GM19463 (cell line): ENCODE measurements at regions not wholly inside any gene's neighbourhood (a gene's known extent, or its start where the extent isn't known, plus 50 kb on each side); places are given as distances from the start of the nearest gene placed in this dataset.

Experiments used
- ATAC-seq: cut with Tn5 transposase; IDR thresholded peaks from one replicate; pipeline ENCODE4 v1.9.1; 2021; ENCODE audit warnings: mild to moderate bottlenecking, moderate library complexity; ENCODE audit not compliant: unreplicated experiment

DNA sequence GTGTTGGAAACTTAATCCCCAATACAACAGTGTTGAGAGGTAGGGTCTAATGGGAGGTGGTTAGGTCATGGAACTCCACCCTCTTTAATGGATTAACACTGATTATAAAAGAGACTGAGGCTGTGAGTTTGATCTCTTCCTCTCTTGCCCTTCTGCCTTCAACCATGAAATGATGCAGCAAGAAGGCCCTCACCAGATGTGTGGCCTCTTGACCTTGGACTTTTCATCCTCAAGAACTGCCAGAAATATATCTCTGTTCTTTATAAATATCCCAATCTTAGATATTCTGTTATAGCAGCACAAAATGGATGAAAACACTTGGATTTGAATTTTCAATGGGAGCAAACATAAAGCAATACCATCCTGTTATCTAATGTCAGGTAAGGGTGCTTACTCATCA lies 67.6 kb downstream of the NMUR2 start:
- ATAC-seq = no peak

DNA sequence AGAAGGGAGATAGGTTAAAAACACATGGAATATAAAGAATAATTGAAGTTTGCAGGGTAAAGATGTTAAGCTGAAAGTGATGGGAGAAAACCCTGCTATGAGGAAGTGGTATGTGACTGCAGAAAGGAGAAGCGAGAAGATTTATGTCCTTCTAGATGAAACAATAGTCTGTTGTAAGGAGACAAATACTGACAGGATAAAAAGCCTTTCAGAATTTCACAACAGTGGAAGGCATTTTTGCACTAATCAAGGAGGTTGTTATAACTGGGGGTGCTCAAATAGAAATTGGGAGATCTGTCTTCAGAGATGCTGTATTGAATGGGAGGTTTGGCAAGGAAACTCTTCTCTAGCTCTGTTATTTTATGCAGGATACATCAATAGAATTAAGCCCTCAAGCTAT lies 69.6 kb downstream of the NMUR2 start:
- no peak for ATAC-seq

DNA sequence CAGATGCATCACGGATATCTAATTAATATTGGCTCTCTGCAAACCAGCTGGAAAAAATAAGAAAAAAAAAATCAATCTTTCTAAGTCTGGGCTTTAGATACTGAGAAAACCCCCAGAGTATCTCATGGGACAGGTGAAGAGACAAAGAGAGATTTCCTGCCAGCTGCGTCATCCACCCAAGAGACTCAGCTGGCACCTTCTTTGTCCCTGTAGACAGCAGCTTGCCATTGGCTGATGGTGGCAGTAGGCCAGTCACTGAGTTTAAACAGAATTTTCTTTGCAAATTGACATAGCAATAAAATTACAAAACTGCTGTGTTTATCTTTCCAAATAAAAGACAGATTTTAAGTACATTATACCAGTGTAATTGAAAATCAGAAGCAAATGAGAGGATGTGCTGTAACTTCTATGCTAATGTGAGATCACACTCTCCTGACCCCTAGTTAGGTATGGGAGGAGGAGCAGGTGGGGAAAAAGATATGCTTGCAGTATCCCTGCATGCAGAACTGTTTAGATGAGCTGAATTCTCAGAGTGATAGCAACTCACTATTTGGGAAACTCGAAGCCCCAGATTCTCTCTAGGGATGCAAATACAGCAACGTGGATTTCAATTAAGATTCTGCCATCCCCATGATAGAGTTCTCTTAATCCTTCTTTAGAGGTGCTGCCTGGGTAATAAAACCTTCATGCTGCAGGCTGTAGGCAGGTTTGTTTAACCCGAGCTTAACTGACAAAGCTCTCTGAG lies 72.2 kb downstream of the NMUR2 start:
- ATAC-seq = no peak

DNA sequence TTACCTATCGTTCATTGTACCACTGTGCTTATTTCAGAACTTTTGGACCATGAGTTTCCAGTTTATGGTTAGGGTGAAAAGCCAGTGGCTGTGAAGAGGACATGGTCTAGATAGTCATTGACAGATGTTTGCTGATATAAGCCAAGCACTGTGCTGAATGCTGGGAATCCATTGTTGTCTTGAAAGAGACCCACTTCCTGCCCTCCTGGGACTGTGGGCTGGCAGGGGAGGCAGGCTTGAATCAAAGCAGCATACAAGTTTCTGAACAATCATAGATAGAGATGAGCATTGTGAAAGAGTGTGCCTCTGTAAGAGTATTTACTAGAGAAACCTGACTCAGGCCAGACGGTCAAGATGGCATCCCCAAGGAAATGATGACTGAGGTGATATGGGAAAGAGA lies 73.4 kb downstream of the NMUR2 start:
- ATAC-seq = no peak

DNA sequence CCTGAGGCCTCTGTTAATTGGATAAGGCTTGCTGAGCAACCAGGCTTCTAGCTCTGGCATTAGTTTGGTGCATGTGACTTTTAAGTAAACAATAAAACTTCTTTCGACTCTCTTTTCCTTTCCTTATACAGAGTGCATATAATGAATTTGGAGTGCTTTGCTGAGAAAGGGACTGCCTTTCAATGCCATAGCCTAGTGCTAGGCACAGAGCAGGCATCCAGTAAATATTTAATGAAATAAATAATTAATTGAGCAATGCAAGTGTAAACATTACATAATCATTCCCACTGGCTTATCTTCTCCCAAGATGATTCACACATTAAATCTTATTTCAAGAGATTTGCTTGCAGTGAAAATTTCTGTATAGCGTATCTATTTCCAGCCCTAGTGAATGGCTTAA lies 74.1 kb downstream of the NMUR2 start:
- ATAC-seq = no peak

DNA sequence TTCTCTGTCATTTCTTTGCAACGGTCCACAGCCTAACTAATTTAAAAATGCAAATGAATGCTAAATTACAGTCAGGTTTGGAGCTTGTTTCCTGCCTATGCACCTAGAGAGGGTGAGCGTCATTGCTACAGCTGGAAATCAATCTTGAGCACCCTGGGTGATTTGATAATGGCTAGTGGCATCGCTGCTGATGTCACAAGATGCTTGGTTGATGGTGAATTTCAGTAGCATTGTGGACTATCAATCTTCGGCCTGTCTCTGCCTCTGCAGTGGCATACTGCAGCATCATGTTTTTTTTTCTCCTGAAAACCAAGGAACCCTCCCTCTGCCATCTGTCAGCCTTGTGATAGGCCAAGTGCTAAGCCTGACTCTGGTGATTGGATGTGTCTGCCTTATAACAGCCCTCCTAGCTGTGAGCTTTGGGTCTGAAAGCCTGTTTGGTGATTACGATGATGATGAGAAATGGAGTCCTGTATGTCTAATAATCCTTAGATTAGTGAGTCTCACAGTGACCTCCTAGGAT lies 75.3 kb downstream of the NMUR2 start:
- no peak for ATAC-seq

DNA sequence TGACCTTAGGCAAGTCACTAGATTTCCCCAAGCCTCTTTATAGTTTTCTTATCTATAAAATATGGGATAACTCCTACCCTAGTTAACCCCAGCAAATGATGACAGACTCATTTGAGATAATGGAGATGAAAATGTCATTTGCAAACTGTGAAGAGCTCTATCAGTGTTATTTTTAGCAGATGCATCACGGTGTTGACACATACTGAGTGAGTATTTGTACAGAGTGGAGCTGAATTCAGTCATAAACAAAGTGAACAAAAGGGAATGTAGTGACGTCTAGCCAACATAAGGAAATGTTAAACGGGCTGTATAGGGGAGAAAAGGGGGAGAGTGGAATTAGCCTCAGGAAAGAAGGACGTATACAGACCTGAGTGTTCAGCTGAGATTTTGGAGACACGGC lies 75.9 kb downstream of the NMUR2 start:
- no peak for ATAC-seq

DNA sequence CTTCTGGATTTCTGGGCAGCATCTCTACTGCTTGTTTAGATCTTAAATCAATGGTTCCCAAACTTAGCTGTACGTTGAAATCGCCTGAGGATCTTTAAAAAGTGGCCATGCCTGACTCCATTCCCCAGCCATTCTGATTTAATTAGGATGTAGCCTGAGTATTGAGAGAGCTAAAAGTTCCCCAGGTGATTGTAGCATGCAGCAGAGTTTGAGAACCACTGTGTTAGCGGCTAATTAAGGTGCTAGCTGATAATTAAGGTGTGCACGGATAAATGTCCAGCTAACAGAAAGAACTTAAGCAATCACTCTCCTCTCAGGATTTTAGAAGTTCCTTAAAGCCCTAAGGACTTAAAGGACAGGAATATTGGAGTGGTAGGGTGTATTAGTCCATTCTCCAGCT lies 89.1 kb downstream of the NMUR2 start:
- no peak for ATAC-seq

DNA sequence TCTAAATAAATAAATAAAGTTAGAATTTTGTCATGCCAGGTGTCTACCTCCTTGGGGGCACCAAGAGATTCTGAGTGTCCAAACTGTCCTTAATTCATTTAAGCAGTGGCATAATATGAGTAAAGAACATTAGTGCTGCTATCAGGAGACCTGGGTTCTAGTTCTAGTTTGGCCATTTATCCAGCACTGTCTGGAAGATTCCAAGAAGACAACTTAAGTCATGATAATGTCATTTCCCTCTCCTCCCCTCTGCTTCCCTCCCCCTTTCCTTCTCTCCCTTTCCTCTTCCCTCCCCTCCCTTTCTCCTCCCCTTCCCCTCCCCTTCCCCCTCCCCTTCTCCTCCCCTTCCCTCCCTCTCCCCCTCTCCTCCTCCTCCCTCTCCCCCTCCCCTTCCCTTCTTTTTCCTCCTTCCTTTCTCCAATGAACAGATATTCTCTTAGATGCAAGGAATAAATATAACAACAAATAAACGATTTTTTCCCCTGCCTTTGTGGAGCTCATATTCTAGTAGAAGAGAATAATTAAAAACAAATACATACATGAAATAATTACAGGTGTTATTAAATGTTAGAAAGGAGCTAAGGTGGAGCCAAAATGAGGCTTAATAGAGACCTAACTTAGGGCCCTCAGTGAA lies 90.8 kb downstream of the NMUR2 start:
- no peak for ATAC-seq

DNA sequence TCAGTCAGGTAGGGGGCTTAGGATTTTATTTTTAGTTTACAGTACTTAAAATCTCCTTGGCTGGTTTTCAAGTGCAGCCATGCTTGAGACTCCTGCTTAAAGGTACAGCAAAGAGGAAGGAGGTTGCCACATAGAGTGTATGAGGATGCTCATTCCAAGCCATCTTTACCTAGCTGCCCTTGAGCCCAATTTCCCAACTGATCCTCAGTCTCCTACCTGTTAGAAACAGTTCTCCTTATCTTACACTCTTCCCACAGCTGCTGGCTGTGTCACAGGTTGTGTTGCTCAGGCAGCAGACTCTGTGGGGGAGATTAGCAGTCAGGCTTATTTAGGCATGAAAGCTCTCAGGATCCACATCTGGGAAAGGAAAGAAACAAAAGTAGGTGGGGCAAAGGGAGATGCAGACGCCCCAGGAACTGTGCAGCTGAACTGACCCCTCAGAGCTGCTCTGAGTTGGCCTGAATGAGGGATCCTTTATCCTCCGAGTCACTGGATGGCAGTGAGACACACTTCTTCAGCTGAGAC lies 95.1 kb downstream of the NMUR2 start:
- ATAC-seq = no peak

DNA sequence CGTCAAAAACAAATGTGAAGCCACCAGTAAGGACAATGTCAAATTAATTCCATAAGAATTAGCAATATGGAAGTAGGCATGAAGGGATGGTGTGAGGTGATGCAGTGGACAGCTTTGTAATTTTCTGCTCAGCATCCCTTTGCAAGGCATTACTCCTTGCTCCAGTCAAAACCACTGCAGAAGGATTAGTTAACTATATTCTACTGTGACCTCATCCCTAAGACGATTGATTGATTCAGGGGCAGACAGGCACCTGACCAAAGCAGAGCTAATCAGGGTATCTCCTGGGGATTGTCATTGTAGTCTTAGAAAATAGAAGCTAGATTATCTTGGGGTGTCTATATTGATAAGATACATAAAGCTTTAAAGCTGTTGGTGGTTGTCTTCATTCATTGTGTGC lies 98.7 kb downstream of the NMUR2 start:
- no peak for ATAC-seq

DNA sequence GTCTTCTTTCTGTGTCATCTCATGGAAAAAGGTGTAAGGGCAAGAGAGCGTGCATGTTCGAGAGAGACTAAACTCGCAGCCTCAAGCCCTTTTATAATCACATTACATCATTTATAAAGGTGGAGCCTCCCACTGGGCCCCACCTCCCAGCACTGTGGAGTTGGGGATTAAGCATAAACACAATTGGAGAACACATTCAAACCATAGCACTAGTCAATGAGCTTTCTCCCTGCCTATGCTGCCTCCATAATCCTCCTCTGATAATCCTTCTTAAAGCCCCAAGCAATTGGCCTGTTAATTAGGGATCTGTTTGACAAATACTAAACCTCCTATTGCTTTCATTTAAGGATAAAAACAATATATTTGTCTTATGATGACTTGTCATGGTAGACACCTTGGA lies 99.6 kb downstream of the NMUR2 start:
- no peak for ATAC-seq

DNA sequence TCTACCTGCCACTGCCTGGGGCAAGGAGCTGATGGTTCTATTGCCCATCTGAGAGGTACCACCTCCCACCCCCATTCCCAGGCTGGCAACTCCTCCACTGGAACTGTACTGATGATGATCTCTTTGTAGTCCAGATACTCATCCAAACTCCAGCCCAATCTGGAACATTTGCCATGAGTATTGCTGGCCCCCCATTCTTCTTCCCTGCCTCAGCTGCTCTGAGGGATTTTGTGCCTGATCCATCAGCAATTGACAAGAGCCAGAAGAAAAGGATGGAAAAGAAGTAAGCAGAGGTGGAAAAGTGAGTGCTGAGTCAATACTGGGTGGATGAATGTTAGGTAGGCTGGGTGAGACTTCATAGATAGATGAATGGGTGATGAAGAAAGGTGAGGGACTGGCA lies 101.2 kb downstream of the NMUR2 start:
- no peak for ATAC-seq

DNA sequence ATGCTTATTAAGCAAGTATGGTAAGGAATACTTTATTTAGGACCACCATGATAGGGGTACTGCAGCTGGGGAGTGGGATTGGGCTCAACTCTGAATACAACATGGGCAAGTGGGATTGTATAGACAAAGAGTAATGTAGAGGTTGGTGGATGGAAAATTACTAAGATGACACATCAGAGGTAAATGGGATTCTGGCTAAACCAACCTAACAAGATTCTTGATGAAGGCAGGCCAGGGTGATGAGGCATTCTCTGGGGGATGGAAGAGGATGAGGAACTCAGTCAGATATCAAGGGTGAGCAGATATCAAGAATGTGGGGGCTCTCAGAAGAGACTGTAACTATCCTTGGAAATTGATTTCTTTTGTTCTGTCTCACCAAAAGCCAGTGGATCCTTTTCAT lies 107.2 kb downstream of the NMUR2 start:
- no peak for ATAC-seq

DNA sequence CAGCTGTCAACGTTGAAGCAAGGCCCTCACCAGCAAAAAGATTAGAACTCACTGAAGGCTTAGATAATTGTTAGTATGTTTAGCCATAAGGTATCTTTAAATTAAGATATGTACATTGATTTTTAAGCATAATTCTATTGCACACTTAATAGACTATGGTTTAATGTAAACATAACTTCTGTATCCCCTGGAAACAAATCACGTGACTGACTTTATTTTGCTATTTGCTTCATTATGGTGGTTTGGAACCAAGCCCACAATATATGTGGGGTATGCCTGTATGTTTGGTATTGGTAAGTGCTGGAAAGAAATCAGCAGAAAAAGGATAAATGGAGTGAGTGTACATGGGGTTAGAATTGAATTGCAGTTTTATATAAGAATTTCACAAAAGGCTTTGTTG lies 111.9 kb downstream of the NMUR2 start:
- no peak for ATAC-seq

DNA sequence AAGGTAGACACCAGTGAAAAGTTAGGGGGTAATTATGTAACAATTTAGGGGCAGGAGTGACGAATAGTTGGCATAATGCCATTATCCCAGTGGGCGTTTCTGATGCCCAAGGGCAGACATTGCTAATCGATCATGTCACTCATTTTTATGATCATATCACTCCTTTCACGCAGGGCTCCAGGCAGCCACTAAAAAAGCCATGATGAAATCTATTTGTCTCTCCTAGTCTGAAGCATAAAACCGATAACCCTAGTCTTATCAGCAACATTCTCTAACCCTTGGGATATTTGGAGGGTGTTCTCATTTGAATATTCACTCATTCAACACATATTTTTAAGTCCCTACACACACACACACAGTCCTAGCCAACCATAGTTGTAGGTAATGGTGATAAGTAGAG lies 114.9 kb downstream of the NMUR2 start:
- no peak for ATAC-seq

DNA sequence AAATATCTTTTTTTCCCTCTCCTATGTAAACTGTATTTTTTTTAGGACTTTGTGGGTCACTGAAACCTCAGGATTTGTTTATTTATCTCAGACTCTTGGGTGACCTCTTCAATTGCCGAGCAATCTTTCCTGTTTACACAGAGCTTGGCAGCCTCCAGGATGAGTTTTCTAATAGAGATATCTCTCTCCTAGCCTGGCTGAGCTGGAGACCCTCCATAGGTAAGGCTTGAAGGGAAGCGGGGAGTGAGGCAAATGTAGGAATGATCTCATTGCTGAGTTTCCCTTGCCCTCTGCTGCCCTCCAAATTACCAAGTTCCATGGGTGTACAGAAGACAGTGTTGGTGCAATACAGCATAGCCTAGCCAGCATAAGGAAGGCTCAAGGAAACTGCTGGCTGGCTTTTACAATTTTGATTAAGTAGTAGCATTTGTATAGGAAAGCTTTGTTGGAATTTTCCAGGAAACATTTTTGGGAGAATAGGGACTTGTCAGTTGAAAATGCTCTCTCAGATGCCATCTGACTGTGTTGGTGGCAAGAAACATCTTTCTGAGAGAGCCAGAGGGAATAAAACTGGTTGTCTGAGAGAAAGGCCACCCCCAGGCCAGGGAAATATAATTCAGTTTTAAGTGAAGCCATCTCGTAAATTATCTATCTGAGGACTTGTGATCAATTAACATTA lies 116.0 kb downstream of the NMUR2 start:
- ATAC-seq = no peak

DNA sequence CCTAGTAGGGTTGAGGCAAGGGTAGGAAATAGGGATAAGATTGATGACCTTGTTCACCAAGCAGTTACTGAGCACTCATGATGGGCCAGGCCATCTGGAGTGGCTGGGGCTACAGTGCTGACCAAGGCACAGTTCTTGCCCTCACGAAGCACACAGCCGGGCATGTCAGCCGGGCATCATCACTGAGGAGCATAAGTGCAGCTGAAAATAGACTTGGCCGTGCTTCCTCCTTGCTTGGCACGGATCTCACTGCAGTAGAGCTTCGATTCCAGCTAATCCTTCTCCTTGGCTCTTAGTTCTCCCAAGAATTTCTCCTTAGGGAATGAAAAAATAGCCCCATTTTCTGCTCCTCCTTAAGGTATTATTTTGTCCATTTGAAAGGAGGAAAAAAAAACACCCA lies 116.6 kb downstream of the NMUR2 start:
- no peak for ATAC-seq

DNA sequence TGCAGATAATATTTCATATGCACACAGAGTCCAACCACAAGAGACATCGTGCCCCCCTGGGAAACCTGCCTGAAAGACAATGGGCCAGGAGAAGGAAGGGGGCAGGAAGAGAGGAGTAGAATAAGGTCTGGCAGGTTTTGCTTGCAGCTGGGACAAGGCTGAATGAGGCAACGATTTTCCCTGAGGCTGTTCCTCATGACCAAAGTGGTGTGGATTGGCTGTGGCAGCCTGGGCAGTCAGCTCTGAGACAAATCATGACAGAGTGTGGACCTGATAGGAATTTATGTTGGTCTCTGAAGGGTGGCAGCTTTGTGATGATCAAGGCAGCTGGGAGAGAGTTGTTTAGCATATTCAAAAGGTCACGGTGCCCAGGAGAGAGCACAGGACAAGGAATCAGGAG lies 119.3 kb downstream of the NMUR2 start:
- ATAC-seq = no peak

DNA sequence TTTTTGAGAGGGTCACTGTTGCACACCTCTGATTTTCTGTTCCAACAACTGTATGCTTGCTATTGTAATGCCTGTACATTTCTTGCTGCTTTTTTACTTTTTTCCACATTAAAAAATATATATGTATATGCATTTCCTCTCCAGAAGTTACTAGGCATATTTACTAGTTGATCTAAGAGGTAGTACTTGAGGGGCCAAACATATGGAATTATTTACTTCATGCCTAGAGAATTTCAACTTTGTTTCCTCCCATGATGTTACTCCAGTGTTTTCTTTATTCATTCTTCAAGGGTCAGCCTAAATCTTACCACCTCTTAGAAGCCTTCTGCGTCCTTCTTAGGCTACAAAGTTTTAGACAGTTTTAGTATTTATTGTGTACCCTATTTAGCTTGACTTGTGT lies 122.7 kb downstream of the NMUR2 start:
- ATAC-seq = no peak

DNA sequence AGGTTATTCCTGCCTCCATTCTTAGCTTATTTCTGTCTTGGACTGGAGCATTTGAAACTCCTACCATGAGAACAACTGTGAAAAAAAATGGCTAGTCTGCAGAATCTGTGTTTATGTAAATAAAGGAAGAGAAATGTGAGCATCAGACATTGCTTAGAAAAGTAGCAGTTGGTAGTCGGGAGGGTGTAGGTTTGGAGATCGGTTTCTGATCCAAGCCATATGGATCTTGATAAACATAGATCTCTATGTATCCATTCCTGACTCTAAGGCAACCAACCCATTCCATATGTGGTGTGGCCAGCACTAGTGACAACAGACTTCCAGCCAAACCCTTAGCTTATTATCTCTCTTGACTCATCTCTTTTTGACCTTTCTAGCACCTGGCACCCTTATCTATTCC lies 127.1 kb downstream of the NMUR2 start:
- no peak for ATAC-seq

DNA sequence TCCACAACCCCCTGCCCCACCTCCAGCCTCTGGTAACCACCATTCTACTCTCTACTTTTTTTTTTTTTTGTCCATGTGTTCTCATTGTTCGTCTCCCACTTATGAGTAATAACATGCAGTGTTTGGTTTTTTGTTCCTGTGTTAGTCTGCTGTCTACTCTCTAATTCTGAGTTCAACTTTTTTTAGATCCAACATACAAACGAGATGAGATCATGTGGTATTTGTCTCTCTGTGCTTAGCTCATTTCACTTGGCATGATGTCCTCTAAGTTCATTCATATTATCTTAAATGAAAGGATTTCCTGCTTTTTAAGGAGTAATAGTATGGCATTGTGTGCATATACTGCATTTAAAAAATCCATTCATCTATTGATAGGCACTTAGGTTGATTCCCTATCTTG lies 130.9 kb downstream of the NMUR2 start:
- ATAC-seq = no peak
